ENCODE measurements at regions not wholly inside any gene's neighbourhood (a gene's known extent, or its start where the extent isn't known, plus 50 kb on each side); places are given as distances from the start of the nearest gene placed in this dataset.
A peak's percentile ranks its signal among the peaks of the same experiment; 100 is the strongest.

GRCh38 chr2:9110893-9111569 lies 95.6 kb upstream of the ASAP2 start:
- Histone ChIP-seq H3K79me2 (ENCODE audit: control insufficient read depth, insufficient read depth, low read length) (no peaks in the 10 kb centered on the region), H3K9me1 (replicated peaks; ENCODE audit: control insufficient read depth, extremely low read depth, insufficient read depth, low read length) (no peaks in the 10 kb centered on the region), H3K9me3 (replicated peaks; ENCODE audit: control insufficient read depth, insufficient read depth, low read length) (no peaks in the 10 kb centered on the region), H4K20me1 (replicated peaks; ENCODE audit: control insufficient read depth, extremely low read depth, insufficient read depth, low read length) (no peaks in the 10 kb centered on the region), H3K27me3 (ENCODE audit: control insufficient read depth in 2 of 2, insufficient read depth in 2 of 2, low read length in 2 of 2) (no peaks in the 10 kb centered on the region), H3K4me2 (ENCODE audit: insufficient read depth, low read length) (no peak overlapping the region), H3K36me3 (ENCODE audit: control insufficient read depth in 2 of 2, extremely low read depth in 1 of 2, insufficient read depth in 2 of 2, low read length in 2 of 2) (no peaks in the 10 kb centered on the region), H2AFZ (ENCODE audit: low read depth, low read length) (no peak overlapping the region), H3K4me3 (replicated peaks in 1 of 3; ENCODE audit: insufficient read depth in 1 of 3, low read depth in 1 of 3, low read length in 3 of 3) (no peak overlapping the region), H3K4me1 (ENCODE audit: control insufficient read depth, extremely low read depth, insufficient read depth, low read length) (peaks cover 11% of the 10 kb centered on the region), H3K27ac (ENCODE audit: insufficient read depth, low read depth, low read length) (no peak overlapping the region), H3K9ac (replicated peaks; ENCODE audit: extremely low read depth, insufficient read depth, low read length) (no peak overlapping the region)
- intact Hi-C loops (cut with micrococcal nuclease): no loop called here
- CTCF ChIA-PET: interaction anchor here (0.9 to 2.9 kb wide), 5 partner anchors 19 to 238 kb away, joined by 3 to 16 read pairs (median 4); no protein-coding TSS in a partner anchor
- no peak for FAIRE-seq
- no TSS peak for BruUV-seq (replicated peaks)
- dilution Hi-C loops (cut with MboI; ENCODE audit: extremely low pct_ligation_motif_present, low sequenced_read_pairs): no loop called here
- no peak for TF ChIP-seq FOS (IDR thresholded peaks at IDR 0.05; ENCODE audit: borderline replicate concordance, insufficient read depth, low read length)
- TF ChIP-seq MAX (IDR thresholded peaks at IDR 0.05; ENCODE audit: insufficient read depth, insufficient read length): no peak
- no peak for TF ChIP-seq JUN (IDR thresholded peaks at IDR 0.05; ENCODE audit: borderline replicate concordance, insufficient read depth, insufficient read length, low read depth)
- peak in 1 of 2 donors; percentile 28 for TF ChIP-seq CTCF (IDR thresholded peaks at IDR 0.05; ENCODE audit: extremely low read depth in 1 of 2, insufficient read depth in 1 of 2, low read depth in 1 of 2, low read length in 2 of 2)
- TF ChIP-seq GATA2 (IDR thresholded peaks at IDR 0.05; ENCODE audit: insufficient read depth, insufficient read length, low read depth, low read length): no peak
- TF ChIP-seq MYC (IDR thresholded peaks at IDR 0.05; ENCODE audit: low read depth, low read length): no peak
- POLR2A ChIA-PET: no interaction called here
- no peak for DNase-seq (ENCODE audit: low read depth, low spot score)
